GM12878 (cell line): ENCODE measurements at regions not wholly inside any gene's neighbourhood (a gene's known extent, or its start where the extent isn't known, plus 50 kb on each side); places are given as distances from the start of the nearest gene placed in this dataset.

Experiments
- ATAC-seq: fragments of 200-7000 bp; cut with Tn5 transposase; 3 replicates; pipeline ENCODE4 v1.9.1; 2020; ENCODE audit warnings: mild to moderate bottlenecking, moderate library complexity
- BruUV-seq: library from RNA; stranded (reverse); fragments of 400-500 nt; replicated peaks from 2 replicates; lab custom pipeline; 2021; lab: Mats Ljungman, UMichigan
- CTCF ChIA-PET: fragments of 300-600 bp; sonication (Branson Sonifier 250); formaldehyde crosslinking; extraction: SDS; loops from one replicate; lab custom pipeline; 2021; ENCODE audit warnings: inconsistent platforms; lab: Yijun Ruan, JAX
- POLR2A ChIA-PET: fragments of 350-600 bp; formaldehyde crosslinking; extraction: SDS; loops from one replicate; lab custom pipeline; 2021; ENCODE audit warnings: inconsistent platforms; lab: Charles Lee
- RAD21 ChIA-PET: fragments of 300-600 bp; sonication (Branson Sonifier 250); formaldehyde crosslinking; loops from one replicate; lab custom pipeline; 2023; ENCODE audit warnings: antibody characterized with exemption; ENCODE audit not compliant: unreplicated experiment; lab: Charles Lee
- SMC1A ChIA-PET: fragments of 300-600 bp; sonication (Branson Sonifier 250); formaldehyde crosslinking; loops from one replicate; lab custom pipeline; 2023; ENCODE audit not compliant: unreplicated experiment, uncharacterized antibody; lab: Charles Lee
- DNase-seq: peaks from one replicate; pipeline ENCODE4 v3.0.0-alpha.2; 2011; ENCODE audit warnings: low read depth, low spot score
- FAIRE-seq: peaks from 3 replicates; lab custom pipeline; 2011; peaks lifted over from hg19 to GRCh38; lab: Jason Lieb, UNC
- H2AFZ ChIP-seq: 2 replicates; pipeline ENCODE4 v1.6.0; 2011; ENCODE audit warnings: low read depth, low read length, control low read depth; ENCODE audit not compliant: control insufficient read depth
- H3K27ac ChIP-seq: 2 replicates; pipeline ENCODE4 v1.5.1; 2011; ENCODE audit warnings: control low read depth; ENCODE audit not compliant: control insufficient read depth, insufficient read depth
- H3K27me3 ChIP-seq, 2 experiments: replicated peaks in 1 of 2; 2 replicates each; pipeline versions ENCODE4 v1.6.0 to v1.6.1; 2011; ENCODE audit warnings: low read length in 1 of 2; ENCODE audit not compliant: control insufficient read depth in 2 of 2, insufficient read depth in 2 of 2
- H3K36me3 ChIP-seq, 2 experiments: 2 replicates each; pipeline ENCODE4 v1.5.1; 2011; ENCODE audit warnings: low read length in 1 of 2; ENCODE audit not compliant: control insufficient read depth in 2 of 2, insufficient read depth in 2 of 2
- H3K4me1 ChIP-seq: 2 replicates; pipeline ENCODE4 v1.6.1; 2011; ENCODE audit warnings: mild to moderate bottlenecking, low read length, moderate library complexity, mixed read lengths; ENCODE audit not compliant: control insufficient read depth, insufficient read depth
- H3K4me2 ChIP-seq: 2 replicates; pipeline ENCODE4 v1.6.0; 2011; ENCODE audit warnings: control low read depth; ENCODE audit not compliant: control insufficient read depth, insufficient read depth
- H3K4me3 ChIP-seq: fragments of 200-600 bp; sonication (generic); 2 replicates; pipeline ENCODE4 v1.5.1; 2016
- H3K79me2 ChIP-seq: 2 replicates; pipeline ENCODE4 v1.6.0; 2011; ENCODE audit warnings: low read length; ENCODE audit not compliant: control insufficient read depth, insufficient read depth
- H3K9ac ChIP-seq: 2 replicates; pipeline ENCODE4 v1.8.0; 2011; ENCODE audit warnings: low read length, control low read depth, mixed read lengths; ENCODE audit not compliant: control insufficient read depth, insufficient read depth
- H3K9me3 ChIP-seq: replicated peaks from 3 replicates; pipeline ENCODE4 v1.5.1; 2011; ENCODE audit warnings: mild to moderate bottlenecking, low read length; ENCODE audit not compliant: control insufficient read depth, insufficient read depth
- H4K20me1 ChIP-seq: 2 replicates; pipeline ENCODE4 v1.6.0; 2011; ENCODE audit not compliant: control insufficient read depth, insufficient read depth
- BMI1 ChIP-seq: fragments of 450-650 bp; IDR thresholded peaks from 2 replicates; pipeline ENCODE4 v1.6.1; 2016; ENCODE audit warnings: mild to moderate bottlenecking, moderate library complexity, borderline replicate concordance
- BRCA1 ChIP-seq: IDR thresholded peaks from 2 replicates; pipeline ENCODE4 v1.6.1; 2011; ENCODE audit warnings: low read depth, low read length, improper control_type of control experiment
- IKZF1 ChIP-seq: fragments of 450-650 bp; conservative IDR thresholded peaks from 2 replicates; pipeline ENCODE4 v1.6.1; 2017; ENCODE audit warnings: antibody characterized with exemption, mild to moderate bottlenecking
- IKZF2 ChIP-seq, 2 experiments: fragments of 450-650 bp; IDR thresholded peaks; 2 replicates each; pipeline ENCODE4 v1.6.1; 2017; ENCODE audit warnings: mild to moderate bottlenecking in 2 of 2, moderate library complexity in 2 of 2
- KAT2A ChIP-seq: conservative IDR thresholded peaks from 2 replicates; pipeline ENCODE4 v1.6.1; 2011; ENCODE audit warnings: low read depth, low read length; ENCODE audit not compliant: control insufficient read depth
- PAX8 ChIP-seq: fragments of 450-650 bp; IDR thresholded peaks from 2 replicates; pipeline ENCODE4 v1.6.1; 2017; ENCODE audit warnings: mild to moderate bottlenecking, moderate library complexity
- RCOR1 ChIP-seq: conservative IDR thresholded peaks from 2 replicates; pipeline ENCODE4 v1.6.1; 2012; ENCODE audit warnings: low read depth, low read length, improper control_type of control experiment
- SRF ChIP-seq, 2 experiments: IDR thresholded peaks; 2 replicates each; pipeline ENCODE4 v1.6.1; 2011; ENCODE audit warnings: low read depth in 2 of 2, low read length in 2 of 2, mild to moderate bottlenecking in 1 of 2, moderate library complexity in 1 of 2
- TAF1 ChIP-seq: IDR thresholded peaks from 2 replicates; pipeline ENCODE4 v1.6.1; 2011; ENCODE audit warnings: mild to moderate bottlenecking, low read depth, low read length, borderline replicate concordance
- TCF12 ChIP-seq: IDR thresholded peaks from 2 replicates; pipeline ENCODE4 v1.6.1; 2011; ENCODE audit warnings: low read depth, mild to moderate bottlenecking, low read length
- YBX1 ChIP-seq: fragments of 450-650 bp; IDR thresholded peaks from 2 replicates; pipeline ENCODE4 v1.6.1; 2016; ENCODE audit warnings: antibody characterized with exemption
- in situ Hi-C: fragments of 300-500 bp; cut with MboI; formaldehyde crosslinking; loops from 9 replicates; pipeline ENCODE4 v1.14.3; 2018; ENCODE audit warnings: mixed read lengths
- intact Hi-C: fragments of 100-400 bp; cut with micrococcal nuclease; formaldehyde crosslinking; loops from one replicate; pipeline ENCODE4 v1.14.2; 2022; ENCODE audit not compliant: unreplicated experiment
- TF ChIP-seq, protein P1 (sequence below): IDR thresholded peaks from 2 replicates; pipeline ENCODE4 v1.6.1; 2011; ENCODE audit warnings: low read depth, mild to moderate bottlenecking, low read length, moderate library complexity, borderline replicate concordance; ENCODE audit errors: extremely low read depth
- TF ChIP-seq, protein P2 (sequence below): IDR thresholded peaks from 2 replicates; pipeline ENCODE4 v1.6.1; 2011; ENCODE audit warnings: borderline replicate concordance, low read depth, mild to moderate bottlenecking, moderate library complexity, mixed read lengths, low read length; ENCODE audit not compliant: insufficient read depth; ENCODE audit errors: extremely low read length
- TF ChIP-seq, protein P3 (sequence below): fragments of 150-350 bp; IDR thresholded peaks from 2 replicates; pipeline ENCODE4 v1.6.1; 2014; ENCODE audit warnings: mild to moderate bottlenecking, low read depth, low read length
- TF ChIP-seq, protein P4 (sequence below): fragments of 450-650 bp; IDR thresholded peaks from 2 replicates; pipeline ENCODE4 v1.6.1; 2018; ENCODE audit warnings: mild to moderate bottlenecking, low read depth, moderate library complexity; ENCODE audit not compliant: partially characterized antibody

DNA sequence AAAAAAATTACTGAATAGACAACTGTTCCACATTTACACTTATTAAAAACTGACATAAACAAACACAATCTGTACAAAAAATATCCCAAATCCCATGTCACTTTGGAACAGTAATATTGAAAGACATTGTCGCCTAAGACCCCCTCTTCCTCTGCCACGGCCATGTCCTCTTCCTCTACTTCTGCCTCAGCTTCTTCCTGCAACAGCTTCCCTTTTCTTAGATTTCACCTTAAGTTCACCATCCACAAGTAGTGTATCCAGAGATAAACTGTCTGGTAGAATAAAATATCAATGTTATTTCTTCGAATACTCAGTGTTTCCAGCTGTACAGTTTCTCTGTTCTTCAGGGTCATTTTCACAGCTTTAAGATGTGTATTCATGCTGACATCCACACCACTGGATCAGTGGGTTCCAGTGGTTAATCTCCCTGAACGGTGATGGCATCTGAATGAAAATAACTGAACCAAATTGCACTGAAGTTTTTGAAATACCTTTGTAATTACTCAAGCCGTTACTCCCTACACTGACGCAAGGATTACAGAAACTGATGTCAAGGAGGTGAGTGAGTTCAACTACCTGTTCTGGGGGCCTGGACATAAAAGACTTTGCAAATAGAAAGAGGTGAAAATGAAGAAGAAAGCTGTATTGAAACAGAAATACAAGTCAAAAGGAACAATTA, 208.5 kb downstream of the C12orf50 start (continued):
- no peak for TF ChIP-seq PAX8

DNA sequence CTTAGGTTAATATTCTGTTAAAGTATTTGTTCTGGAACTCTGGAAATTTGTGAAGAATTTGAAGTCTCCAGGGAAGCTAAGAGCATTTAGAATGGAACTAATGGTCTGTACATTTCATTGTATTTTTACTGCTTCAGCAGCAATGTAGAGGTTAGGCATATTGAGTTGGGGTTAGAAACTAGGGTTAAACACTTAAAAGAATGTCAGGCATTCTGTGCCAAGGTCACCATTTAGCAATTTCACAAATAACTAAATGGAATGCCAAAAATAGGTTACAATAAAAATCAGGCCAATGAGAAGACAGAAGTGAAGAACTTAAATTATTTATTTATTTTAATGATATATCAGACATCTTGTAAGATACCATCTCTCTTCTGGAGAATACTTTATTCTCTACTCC, 210.8 kb downstream of the C12orf50 start:
- H4K20me1 ChIP-seq, result no peaks in the 10 kb centered on the region
- no peak for DNase-seq
- TF ChIP-seq RCOR1, result no peak
- TF ChIP-seq BRCA1, result no peak
- no peak for TF ChIP-seq IKZF2 (IDR thresholded peaks at IDR 0.05)
- TF ChIP-seq YBX1, result no peak
- no peak for TF ChIP-seq SRF (IDR thresholded peaks at IDR 0.05; ENCODE audit: low read depth in 2 of 2, low read length in 2 of 2)
- TF ChIP-seq, protein P1, sequence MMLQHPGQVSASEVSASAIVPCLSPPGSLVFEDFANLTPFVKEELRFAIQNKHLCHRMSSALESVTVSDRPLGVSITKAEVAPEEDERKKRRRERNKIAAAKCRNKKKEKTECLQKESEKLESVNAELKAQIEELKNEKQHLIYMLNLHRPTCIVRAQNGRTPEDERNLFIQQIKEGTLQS, result no peak
- no peak for TF ChIP-seq TAF1
- TF ChIP-seq BMI1, result no peak
- TF ChIP-seq, protein P2, sequence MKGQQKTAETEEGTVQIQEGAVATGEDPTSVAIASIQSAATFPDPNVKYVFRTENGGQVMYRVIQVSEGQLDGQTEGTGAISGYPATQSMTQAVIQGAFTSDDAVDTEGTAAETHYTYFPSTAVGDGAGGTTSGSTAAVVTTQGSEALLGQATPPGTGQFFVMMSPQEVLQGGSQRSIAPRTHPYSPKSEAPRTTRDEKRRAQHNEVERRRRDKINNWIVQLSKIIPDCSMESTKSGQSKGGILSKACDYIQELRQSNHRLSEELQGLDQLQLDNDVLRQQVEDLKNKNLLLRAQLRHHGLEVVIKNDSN, result no peak
- TF ChIP-seq, protein P3, sequence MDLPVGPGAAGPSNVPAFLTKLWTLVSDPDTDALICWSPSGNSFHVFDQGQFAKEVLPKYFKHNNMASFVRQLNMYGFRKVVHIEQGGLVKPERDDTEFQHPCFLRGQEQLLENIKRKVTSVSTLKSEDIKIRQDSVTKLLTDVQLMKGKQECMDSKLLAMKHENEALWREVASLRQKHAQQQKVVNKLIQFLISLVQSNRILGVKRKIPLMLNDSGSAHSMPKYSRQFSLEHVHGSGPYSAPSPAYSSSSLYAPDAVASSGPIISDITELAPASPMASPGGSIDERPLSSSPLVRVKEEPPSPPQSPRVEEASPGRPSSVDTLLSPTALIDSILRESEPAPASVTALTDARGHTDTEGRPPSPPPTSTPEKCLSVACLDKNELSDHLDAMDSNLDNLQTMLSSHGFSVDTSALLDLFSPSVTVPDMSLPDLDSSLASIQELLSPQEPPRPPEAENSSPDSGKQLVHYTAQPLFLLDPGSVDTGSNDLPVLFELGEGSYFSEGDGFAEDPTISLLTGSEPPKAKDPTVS, result no peak
- TF ChIP-seq TCF12, result no peak
- TF ChIP-seq, protein P4, sequence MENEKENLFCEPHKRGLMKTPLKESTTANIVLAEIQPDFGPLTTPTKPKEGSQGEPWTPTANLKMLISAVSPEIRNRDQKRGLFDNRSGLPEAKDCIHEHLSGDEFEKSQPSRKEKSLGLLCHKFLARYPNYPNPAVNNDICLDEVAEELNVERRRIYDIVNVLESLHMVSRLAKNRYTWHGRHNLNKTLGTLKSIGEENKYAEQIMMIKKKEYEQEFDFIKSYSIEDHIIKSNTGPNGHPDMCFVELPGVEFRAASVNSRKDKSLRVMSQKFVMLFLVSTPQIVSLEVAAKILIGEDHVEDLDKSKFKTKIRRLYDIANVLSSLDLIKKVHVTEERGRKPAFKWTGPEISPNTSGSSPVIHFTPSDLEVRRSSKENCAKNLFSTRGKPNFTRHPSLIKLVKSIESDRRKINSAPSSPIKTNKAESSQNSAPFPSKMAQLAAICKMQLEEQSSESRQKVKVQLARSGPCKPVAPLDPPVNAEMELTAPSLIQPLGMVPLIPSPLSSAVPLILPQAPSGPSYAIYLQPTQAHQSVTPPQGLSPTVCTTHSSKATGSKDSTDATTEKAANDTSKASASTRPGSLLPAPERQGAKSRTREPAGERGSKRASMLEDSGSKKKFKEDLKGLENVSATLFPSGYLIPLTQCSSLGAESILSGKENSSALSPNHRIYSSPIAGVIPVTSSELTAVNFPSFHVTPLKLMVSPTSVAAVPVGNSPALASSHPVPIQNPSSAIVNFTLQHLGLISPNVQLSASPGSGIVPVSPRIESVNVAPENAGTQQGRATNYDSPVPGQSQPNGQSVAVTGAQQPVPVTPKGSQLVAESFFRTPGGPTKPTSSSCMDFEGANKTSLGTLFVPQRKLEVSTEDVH, result no peak
- TF ChIP-seq KAT2A, result no peak
- no peak for TF ChIP-seq IKZF1
- TF ChIP-seq, all 136 proteins: peak for 0
- no peaks in the 10 kb centered on the region for H3K36me3 ChIP-seq
- ChIA-PET SMC1A (interaction anchor here (0.6 kb wide), 1 partner anchor 9 kb away, joined by 3 read pairs; no protein-coding TSS in a partner anchor), RAD21 (no interaction called here), POLR2A (no interaction called here), CTCF (no interaction called here)
- no peak overlapping the region for H3K4me2 ChIP-seq
- H3K79me2 ChIP-seq, result no peaks in the 10 kb centered on the region
- no peak for FAIRE-seq
- H3K4me1 ChIP-seq, result no peaks in the 10 kb centered on the region
- H3K4me3 ChIP-seq, result no peak overlapping the region
- ATAC-seq, result no peak
- H3K27ac ChIP-seq, result no peak overlapping the region
- no peak overlapping the region for H3K9ac ChIP-seq
- in situ Hi-C loops, result no loop called here
- H2AFZ ChIP-seq, result no peak overlapping the region
- intact Hi-C loops, result no loop called here
- H3K27me3 ChIP-seq, result no peaks in the 10 kb centered on the region
- BruUV-seq, result no TSS peak
- no peaks in the 10 kb centered on the region for H3K9me3 ChIP-seq
